ENCODE measurements at regions not wholly inside any gene's neighbourhood (a gene's known extent, or its start where the extent isn't known, plus 50 kb on each side); places are given as distances from the start of the nearest gene placed in this dataset.
"Not testable (repeated sequence)": the region's sequence is repeated elsewhere in the genome, so short reads cannot be mapped to it uniquely, and the experiment has no call there.

DNA sequence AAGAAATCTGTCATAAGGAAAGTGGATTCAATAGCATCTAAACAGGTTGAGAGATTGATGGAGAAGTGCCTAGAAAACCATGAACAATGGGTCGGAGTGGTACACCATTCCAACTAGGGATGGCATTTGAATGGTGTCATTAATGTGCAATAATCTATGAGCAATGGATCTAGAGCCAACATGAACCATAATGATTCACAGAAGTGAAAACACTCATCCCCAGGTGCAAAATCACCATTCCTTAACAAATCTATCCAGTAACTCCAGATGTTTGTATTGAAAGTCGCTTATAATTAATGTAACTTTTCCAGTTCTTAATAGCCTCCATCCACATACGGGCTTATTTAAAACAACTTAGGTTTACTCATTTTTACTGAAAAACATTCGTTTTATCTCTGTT is 201.3 kb upstream of the ADGRL4 start:
- no peak for DNase-seq

DNA sequence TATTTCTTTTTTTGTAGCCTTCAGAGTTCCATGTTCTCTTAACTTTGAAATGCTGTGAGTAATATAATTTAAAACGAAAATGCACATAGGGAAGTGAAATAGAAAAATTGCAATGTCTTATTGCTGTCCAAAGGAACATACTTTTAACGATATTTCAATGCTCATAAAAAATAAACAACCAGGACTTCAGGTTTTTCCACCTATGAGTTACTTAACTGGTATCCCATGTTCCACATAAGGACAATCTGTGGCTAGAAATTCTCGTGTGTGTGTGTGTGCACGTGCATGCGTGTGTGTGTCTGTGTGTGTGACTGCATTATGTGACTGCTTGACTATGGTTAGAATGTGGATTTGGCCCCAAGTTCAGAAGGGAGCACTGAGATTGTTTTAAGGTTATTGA is 200.8 kb upstream of the ADGRL4 start:
- DNase-seq: no peak

DNA sequence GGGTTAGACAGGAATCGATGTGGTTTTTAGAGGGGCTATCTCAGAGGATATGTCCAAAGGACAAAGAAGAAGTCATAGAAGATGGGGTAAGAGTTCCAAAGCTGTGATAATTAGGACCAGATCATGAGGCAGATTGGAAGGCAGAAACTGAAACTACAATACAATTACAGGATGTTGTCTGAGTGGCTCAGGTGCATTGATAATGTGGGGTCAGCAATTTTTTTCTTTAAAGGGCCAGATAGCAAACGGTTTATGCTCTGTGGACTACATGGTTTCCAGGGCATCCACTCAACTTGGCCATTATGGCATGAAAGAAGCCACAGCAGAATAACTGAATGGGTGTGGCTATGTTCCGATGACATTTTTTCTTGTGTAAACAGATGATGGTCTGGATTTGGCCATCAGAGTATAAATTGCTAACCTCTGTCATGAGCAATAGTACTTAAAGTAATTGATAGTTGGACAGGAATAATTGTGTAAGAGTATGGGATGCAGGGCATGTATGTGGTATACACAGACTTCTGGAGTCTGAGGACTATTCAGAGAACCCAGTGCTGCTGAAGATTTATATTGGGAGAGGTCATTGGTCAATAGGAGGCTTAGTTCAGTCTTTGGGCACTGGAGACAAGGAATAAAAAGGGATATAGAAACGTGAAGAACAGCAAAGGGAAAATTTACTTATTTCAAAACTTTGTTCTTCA is 198.4 kb upstream of the ADGRL4 start:
- no peak for DNase-seq

GRCh38 chr1:79198832-79199231 is 192.3 kb upstream of the ADGRL4 start:
- no peak for DNase-seq

- no peak for DNase-seq
Measured at GRCh38 chr1:79197421-79197820, 190.9 kb upstream of the ADGRL4 start.

DNA sequence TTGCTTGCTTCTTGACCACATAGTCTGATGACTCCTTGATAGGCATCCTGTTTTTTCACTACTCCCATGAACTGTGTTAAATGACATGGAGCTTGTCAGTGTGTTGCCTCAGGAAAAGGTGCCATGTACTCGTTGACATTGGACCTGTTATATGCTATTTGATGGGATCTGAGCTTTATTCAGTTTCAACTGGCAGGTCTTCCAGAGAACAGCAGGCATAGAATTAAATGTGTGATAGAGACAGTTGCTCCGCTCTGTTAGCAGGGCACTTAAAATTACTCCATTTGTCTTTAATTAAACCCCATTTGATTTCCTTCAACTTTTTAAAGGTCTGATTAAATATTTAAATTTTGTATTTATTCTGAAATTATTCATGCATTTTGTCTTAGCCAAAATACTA is 189.7 kb upstream of the ADGRL4 start:
- DNase-seq: no peak

DNA sequence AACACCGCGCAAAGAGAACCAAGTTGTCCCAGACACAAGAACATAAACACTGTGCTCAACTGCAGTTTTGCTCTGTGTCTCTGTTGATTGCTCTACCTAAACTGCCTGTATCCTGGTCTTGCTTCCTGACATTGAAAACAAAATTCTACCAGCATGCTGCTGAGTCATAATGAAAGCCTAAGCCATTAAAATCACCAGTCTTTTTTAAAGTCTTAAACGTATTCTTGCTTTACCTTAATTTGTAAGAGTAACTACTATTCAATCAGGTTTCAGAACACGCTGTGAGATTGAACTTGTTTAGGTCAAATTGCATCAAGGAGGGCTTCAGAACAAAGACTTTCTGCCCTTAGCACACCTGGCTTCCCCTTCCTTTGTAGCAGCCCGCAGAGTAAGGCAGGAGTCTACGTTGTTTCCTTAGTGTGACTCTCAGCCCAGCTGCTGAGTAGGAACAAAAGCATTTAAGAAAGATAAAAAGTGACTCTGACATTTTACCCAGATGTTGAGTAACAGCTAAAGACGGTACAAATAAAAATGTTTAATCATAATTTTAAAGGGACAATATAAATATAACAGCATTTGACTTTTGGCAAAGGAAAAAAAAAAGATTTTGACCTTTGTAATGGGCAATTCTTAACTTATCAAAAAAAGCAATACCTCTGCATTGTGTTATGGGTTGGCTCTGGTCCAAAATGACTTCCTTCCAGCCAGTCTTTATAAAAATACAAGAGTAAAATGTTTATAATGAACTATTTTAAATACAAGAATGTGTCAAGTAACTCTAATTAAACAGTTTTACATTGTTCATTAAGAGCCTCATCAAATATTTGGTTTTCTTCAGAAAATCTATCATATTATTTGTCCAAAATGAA is 186.9 kb upstream of the ADGRL4 start:
- peak; percentile 20 for DNase-seq

GRCh38 chr1:79190074-79190473 is 183.5 kb upstream of the ADGRL4 start:
- DNase-seq: no peak

GRCh38 chr1:79188337-79188736 is 181.8 kb upstream of the ADGRL4 start:
- DNase-seq: no peak

- DNase-seq: no peak
Measured at GRCh38 chr1:79186260-79186659, 179.7 kb upstream of the ADGRL4 start.

DNA sequence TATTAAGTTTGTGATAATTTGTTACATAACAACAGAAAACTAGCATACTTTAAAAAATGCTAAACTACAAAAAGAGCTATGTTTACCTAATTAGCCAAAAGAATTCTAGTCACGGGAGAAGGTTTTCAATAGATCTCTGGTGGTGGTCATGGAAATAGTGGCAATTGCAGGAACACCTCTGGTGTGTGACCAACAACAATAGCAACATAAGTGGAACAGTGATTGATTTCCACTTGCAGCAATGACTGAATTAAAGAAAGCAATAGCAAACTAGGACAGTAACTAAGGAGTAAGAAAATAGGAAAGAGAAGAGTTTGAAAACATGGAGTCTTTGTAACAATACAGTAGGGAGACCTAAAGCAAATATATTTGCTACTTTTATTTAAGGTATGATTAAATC is 171.3 kb upstream of the ADGRL4 start:
- DNase-seq: no peak

DNA sequence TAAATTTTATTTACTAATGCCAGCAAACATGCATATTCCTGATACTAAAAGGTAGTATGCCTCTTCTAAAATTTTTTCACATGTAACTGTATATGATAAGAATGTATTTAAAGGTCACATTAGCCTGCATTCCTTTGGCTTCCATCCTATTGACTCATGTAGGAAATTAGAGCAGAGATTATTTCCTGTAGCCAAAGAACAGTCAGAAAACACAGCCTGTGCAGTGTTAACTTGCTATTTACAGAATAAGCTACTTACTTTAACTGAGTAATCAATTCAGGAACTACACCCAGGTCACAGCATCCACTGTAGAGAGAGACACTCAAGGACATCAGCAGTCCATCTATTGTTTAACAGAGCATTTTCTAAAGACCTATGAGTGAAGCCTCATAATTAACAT is 154.5 kb upstream of the ADGRL4 start:
- DNase-seq: no peak

- no peak for DNase-seq
Measured at GRCh38 chr1:79155991-79156390, 149.5 kb upstream of the ADGRL4 start.

- no peak for DNase-seq
Measured at GRCh38 chr1:79151006-79151796, 144.7 kb upstream of the ADGRL4 start.

GRCh38 chr1:79150576-79150975 is 144.0 kb upstream of the ADGRL4 start:
- DNase-seq: no peak

GRCh38 chr1:79138227-79138626 is 131.7 kb upstream of the ADGRL4 start:
- DNase-seq: not testable (repeated sequence)

GRCh38 chr1:79133774-79134364 is 127.3 kb upstream of the ADGRL4 start:
- no peak for DNase-seq

- DNase-seq: no peak
Measured at GRCh38 chr1:79131626-79132025, 125.1 kb upstream of the ADGRL4 start.

DNA sequence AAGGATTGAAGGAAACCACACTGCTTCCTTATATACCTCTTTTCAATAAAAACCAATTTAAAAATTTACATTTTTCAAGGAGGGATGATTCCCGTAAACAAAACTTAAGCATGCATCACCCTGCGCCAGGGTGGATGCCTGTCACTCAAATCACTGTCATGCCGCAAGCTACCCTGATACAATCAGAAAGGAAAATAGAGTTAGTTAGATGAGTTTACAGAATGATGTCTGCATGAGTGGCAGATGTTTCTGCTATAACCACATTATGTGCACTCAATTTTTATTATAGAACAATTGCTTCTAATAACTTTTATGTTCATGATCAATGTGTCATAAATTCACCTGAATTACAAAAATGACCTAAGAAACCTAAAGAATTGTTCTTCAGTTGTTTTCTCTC is 123.4 kb upstream of the ADGRL4 start:
- no peak for DNase-seq

DNA sequence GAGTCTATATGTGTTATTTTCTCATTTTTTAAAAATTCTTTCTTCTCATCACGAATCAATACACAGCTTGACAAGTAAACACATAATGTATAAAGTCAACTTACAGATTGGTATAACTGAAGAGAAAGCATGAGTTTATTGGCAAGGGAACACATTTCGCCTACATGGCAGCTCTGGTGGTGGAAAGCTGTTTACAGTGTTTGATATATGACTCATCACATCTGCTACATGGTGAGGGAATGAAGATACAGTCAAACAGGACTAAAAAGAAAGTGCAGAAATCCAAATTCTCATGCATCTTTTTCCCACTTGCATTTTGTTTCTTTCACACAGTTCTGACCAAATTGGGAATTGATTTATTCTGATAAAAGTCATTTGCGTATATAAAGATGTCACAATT is 122.2 kb upstream of the ADGRL4 start:
- no peak for DNase-seq

GRCh38 chr1:79124756-79125155 is 118.2 kb upstream of the ADGRL4 start:
- no peak for DNase-seq

- DNase-seq: no peak
Measured at GRCh38 chr1:79122521-79122920, 116.0 kb upstream of the ADGRL4 start.

- no peak for DNase-seq
Measured at GRCh38 chr1:79117376-79117775, 110.8 kb upstream of the ADGRL4 start.

Data from NCI-H510A (cell line).